Upper lobe of right lung (tissue), 1 donor: ENCODE measurements at regions not wholly inside any gene's neighbourhood (a gene's known extent, or its start where the extent isn't known, plus 50 kb on each side); places are given as distances from the start of the nearest gene placed in this dataset.

ENCODE experiments used
- ATAC-seq: fragments of 200-7000 bp; cut with Tn5 transposase; one replicate; pipeline ENCODE4 v1.9.1; 2020; ENCODE audit warnings: mild to moderate bottlenecking, moderate library complexity
- DNase-seq: peaks from one replicate; pipeline ENCODE4 v3.0.0-alpha.2; 2020
- H3K27ac ChIP-seq: fragments of 200-600 bp; one replicate; pipeline ENCODE4 v1.8.0; 2022
- H3K27me3 ChIP-seq: fragments of 200-600 bp; one replicate; pipeline ENCODE4 v1.8.0; 2022; ENCODE audit warnings: mild to moderate bottlenecking
- H3K36me3 ChIP-seq: fragments of 200-600 bp; one replicate; pipeline ENCODE4 v1.8.0; 2022
- H3K4me1 ChIP-seq: fragments of 200-600 bp; one replicate; pipeline ENCODE4 v1.8.0; 2022
- H3K4me3 ChIP-seq: fragments of 200-600 bp; one replicate; pipeline ENCODE4 v1.8.0; 2022; ENCODE audit warnings: mild to moderate bottlenecking
- H3K9me3 ChIP-seq: fragments of 200-600 bp; one replicate; pipeline ENCODE4 v1.8.0; 2022
- CTCF ChIP-seq: fragments of 200-600 bp; IDR thresholded peaks from one replicate; pipeline ENCODE4 v1.8.0; 2022; ENCODE audit warnings: antibody characterized with exemption
- intact Hi-C: fragments of 100-400 bp; cut with DNase I; formaldehyde crosslinking; loops from one replicate; pipeline ENCODE4 v1.11.0; 2022
- donor health status: DM: no; HTN: yes; CAD: no; lungs with severe emphysema.

- intact Hi-C loops = no loop called here
- H3K27ac ChIP-seq = no peak overlapping the region
- no peak for DNase-seq
These were observed 1618.1 kb downstream of the GRIK2 start for GRCh38 chr6:103011605-103012004.

GRCh38 chr6:103002282-103002681, 1608.8 kb downstream of the GRIK2 start:
- no peaks in the 10 kb centered on the region for H3K9me3 ChIP-seq
- no peak for TF ChIP-seq CTCF
- intact Hi-C loops = no loop called here
- H3K27ac ChIP-seq = no peak overlapping the region
- ATAC-seq (no peak), DNase-seq (no peak)
- no peaks in the 10 kb centered on the region for H3K36me3 ChIP-seq
- H3K4me3 ChIP-seq = no peak overlapping the region
- no peaks in the 10 kb centered on the region for H3K4me1 ChIP-seq
- H3K27me3 ChIP-seq = no peaks in the 10 kb centered on the region

More at GRCh38 chr6:103011605-103012004, 1618.1 kb downstream of the GRIK2 start:
- TF ChIP-seq CTCF = no peak
- H3K27me3 ChIP-seq = no peaks in the 10 kb centered on the region
- ATAC-seq = no peak
- no peak overlapping the region for H3K4me3 ChIP-seq
- H3K9me3 ChIP-seq = no peaks in the 10 kb centered on the region
- no peaks in the 10 kb centered on the region for H3K4me1 ChIP-seq
- no peaks in the 10 kb centered on the region for H3K36me3 ChIP-seq

GRCh38 chr6:103001724-103002123, 1608.2 kb downstream of the GRIK2 start:
- ATAC-seq (no peak), DNase-seq (no peak)
- H3K36me3 ChIP-seq = no peaks in the 10 kb centered on the region
- no peaks in the 10 kb centered on the region for H3K27me3 ChIP-seq
- intact Hi-C loops = no loop called here
- no peak overlapping the region for H3K4me3 ChIP-seq
- no peaks in the 10 kb centered on the region for H3K4me1 ChIP-seq
- H3K27ac ChIP-seq = no peak overlapping the region
- no peak for TF ChIP-seq CTCF
- no peaks in the 10 kb centered on the region for H3K9me3 ChIP-seq

GRCh38 chr6:103000688-103001087, 1607.2 kb downstream of the GRIK2 start:
- TF ChIP-seq CTCF = no peak
- intact Hi-C loops = no loop called here
- H3K27ac ChIP-seq = no peak overlapping the region

GRCh38 chr6:102995491-102995890, 1602.0 kb downstream of the GRIK2 start:
- H3K27me3 ChIP-seq = no peaks in the 10 kb centered on the region
- no peak overlapping the region for H3K27ac ChIP-seq
- ATAC-seq (no peak), DNase-seq (no peak)
- H3K4me3 ChIP-seq = no peak overlapping the region
- no peaks in the 10 kb centered on the region for H3K36me3 ChIP-seq
- no peaks in the 10 kb centered on the region for H3K4me1 ChIP-seq
- no peaks in the 10 kb centered on the region for H3K9me3 ChIP-seq
- intact Hi-C loops = no loop called here
- no peak for TF ChIP-seq CTCF

More at GRCh38 chr6:103000688-103001087, 1607.2 kb downstream of the GRIK2 start:
- no peaks in the 10 kb centered on the region for H3K36me3 ChIP-seq
- no peak overlapping the region for H3K4me3 ChIP-seq
- no peaks in the 10 kb centered on the region for H3K27me3 ChIP-seq
- no peak for ATAC-seq
- DNase-seq = no peak
- no peaks in the 10 kb centered on the region for H3K4me1 ChIP-seq
- H3K9me3 ChIP-seq = no peaks in the 10 kb centered on the region

GRCh38 chr6:102994866-102995265, 1601.4 kb downstream of the GRIK2 start:
- no peak for DNase-seq
- intact Hi-C loops = no loop called here
- Histone ChIP-seq H3K9me3 (no peaks in the 10 kb centered on the region), H3K4me1 (no peaks in the 10 kb centered on the region), H3K36me3 (no peaks in the 10 kb centered on the region), H3K4me3 (no peak overlapping the region), H3K27me3 (no peaks in the 10 kb centered on the region), H3K27ac (no peak overlapping the region)
- ATAC-seq = no peak
- TF ChIP-seq CTCF = no peak
